HG03575 (cell line): ENCODE measurements at regions not wholly inside any gene's neighbourhood (a gene's known extent, or its start where the extent isn't known, plus 50 kb on each side); places are given as distances from the start of the nearest gene placed in this dataset.

Experiments used
- ATAC-seq: cut with Tn5 transposase; IDR thresholded peaks from one replicate; pipeline ENCODE4 v1.9.1; 2021; ENCODE audit not compliant: unreplicated experiment, insufficient number of reproducible peaks, low FRiP score; ENCODE audit errors: extremely low read depth

DNA sequence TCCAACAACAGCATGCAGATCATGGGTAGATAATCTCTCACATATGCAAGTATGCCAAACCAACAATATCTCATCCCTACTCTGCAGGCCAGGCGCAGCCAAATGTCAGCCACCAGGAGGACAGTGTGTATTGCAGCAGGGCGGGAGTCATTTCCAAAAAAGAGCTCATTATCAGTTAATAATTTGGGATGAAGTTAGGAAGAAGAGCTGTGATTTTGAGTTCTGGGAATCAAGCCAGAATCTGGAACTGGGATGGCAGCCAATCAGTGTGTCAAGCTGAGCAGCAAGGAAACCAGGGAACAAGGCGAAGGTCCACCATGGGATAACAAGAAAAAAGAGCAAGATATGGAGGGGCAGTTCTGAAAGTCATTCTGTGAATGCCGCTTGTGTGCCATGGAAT is 88.2 kb upstream of the CAMK2D start:
- no peak for ATAC-seq

- no peak for ATAC-seq
Measured at GRCh38 chr4:113847710-113848109, 86.2 kb upstream of the CAMK2D start.

DNA sequence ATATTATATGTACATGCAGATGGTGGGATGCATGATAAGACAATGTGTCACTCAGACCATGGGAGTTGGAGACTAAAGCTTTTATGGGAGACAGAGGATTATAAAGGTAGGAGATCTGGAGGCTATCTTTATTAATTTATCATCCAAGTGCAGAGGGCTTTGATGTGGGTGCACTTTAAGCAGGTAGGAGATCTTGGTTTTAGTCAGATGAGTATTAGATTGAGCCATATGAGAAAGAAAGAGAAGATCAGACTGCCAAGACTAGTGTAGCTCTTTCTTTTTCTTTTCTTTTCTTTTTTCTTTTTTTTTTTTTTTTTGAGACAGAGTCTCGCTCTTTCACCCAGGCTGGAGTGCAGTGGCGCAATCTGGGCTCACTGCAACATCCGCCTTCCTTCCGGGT is 84.9 kb upstream of the CAMK2D start:
- ATAC-seq, result no peak

DNA sequence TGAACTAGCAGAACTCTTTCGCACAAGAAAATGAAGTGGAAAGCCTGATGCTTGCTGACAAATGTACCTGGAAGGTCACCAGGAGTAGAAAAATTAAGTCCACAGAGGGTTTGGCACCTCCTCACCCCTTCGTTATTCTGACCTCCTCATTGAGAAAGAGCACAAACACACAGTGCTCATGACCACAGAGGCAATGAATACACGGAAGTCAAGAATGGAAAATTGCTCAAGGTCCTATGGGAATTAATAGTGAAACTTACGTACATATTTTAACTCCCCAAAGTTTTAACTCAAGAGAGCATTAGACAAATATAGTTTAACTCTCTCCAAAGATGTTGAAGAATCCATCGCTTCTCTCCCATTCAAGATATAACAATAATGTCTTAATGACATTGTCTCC is 83.6 kb upstream of the CAMK2D start:
- ATAC-seq, result no peak

DNA sequence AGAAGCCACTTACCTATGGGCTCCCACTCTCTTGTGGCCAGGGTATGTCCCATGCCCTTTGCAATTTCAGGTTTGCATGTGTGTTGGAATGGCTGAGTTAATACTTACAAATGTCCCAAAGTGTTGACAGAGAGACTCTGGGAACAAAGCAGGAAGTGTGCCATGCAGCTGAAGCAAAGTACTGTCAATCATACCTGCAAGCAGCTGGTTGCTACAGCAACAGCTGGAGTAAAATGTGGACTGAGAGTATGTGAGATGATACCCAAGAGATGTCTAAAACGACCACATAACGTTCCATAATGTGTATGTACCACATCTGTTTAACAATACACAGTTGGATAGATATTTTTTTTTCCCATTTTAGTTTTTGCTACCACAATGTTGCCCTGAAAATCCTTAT is 82.8 kb upstream of the CAMK2D start:
- no peak for ATAC-seq

DNA sequence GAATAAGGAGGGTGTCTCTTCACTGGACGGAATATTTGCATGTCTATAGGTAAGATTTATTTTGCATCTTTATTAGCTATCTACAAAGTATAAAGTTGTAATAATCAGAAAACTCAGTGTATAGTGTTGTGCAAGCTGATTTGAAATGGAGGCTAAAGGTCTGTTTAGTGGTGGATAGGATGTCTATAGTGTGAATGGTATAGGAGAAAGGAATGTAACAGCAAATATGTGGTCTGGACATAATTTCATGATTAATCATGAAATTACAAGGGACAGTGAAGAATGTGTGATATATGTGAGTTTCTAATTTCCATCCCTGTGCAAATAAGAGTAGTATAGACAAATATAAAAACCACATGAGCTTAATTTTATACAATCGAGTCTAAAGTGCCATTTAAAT is 79.3 kb upstream of the CAMK2D start:
- ATAC-seq, result no peak

DNA sequence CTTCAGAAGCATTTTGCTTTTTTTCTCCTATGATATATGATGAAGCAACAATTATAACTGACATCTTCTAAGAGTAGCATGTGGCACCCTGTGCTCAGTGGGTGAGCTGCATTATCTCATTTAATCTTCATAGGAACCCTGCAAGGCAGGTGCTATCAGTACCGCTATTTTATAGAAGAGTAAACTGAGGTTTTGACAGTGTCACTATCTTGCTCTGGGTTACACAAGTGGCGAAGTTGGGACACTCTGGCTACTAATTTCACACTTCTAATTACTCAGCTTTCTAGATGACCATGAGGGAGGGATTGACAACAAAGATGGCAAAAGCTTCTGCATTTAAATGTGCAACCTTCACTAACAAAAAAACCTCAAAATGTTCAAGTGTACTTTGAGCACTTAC is 76.9 kb upstream of the CAMK2D start:
- ATAC-seq, result no peak

DNA sequence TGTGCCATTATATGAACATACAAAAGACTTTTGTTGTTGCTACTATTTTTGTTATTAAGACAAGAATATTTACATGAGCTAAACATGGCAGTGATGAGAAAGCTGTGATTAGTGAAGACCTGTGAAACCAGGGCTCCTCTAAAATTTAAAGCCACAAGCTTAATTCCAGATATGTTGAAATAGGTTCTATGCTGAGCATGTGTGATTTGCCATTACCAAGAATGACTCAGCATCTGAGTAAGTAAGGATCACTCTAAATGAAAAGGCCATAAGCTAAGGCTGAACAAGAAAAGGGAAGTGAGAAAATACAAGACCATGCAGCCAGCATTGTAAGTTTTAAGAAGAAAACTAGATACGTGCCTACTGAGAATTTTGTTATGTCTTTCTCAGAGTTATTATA is 75.9 kb upstream of the CAMK2D start:
- ATAC-seq, result peak; percentile 100

DNA sequence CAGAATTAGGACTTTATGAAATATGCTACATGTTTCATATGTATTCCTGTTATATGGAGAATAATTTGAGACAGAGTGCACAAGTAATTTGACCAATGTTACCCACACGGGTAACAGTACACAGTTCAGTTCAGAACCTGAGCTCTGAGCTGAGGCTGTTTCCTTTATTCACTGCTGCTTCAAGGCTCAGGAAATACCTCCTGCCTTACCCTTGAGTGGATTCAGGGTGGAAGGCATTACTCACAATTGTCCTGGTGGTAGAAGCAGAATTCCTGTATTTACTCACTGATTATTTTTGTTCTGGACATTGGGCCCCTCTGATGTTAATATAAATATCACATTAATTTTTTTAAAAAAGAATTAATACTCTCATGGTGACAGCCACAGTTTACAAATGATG is 73.5 kb upstream of the CAMK2D start:
- ATAC-seq, result no peak

DNA sequence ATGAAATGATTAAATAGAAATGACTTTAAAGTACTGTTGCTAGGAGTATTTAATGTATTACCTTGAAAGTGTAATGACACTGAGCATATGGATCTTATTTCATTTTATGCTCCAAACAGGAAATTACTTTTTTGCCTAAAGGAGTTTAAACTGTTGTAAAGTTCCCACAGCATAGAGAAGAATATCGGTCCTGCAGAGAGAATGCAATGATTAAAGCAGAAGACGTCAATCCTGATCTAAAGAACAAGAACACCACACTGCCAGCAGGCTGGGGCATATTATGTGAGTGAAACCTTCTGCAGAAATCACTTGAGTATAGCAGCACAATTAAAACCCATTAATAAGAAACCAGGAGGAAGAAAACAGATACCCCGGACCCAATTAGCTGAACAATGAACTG is 72.8 kb upstream of the CAMK2D start:
- ATAC-seq, result no peak

DNA sequence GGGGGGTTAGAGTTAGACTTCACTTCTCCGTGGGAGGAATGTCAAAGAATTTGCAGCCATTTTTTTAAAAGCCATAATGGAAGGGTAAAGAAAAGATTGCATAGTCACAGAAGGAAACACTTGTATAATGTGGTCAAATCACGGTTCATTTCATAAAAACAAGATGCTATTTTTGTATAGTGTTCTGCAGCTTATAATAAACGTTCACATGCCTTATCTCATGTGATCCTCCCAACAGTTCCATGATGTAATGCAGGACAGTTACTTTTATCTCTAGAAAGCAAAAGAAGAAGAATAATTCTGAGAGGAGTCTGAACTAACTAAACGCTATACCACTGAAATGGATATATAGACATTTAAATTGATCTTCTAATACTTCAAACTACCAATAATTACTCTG is 71.3 kb upstream of the CAMK2D start:
- no peak for ATAC-seq

DNA sequence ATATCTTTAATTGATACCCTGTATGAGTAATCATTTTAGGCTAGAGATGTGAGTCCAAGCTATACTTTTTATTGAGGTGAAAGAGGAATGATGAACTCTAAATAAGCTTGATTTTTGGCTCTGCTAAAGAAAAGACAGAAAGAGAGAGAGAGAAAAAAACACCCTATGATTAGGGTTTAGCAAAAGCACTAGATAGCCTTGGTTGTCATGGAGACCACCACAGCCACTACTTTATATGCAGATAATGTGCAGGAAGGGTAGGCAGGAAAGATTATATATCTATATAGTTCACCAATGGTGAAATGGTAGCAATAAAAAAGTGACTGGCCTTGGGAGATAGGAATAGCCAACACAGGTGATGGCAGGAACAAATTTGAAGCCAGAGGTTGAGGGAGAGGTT is 69.9 kb upstream of the CAMK2D start:
- no peak for ATAC-seq

- ATAC-seq, result no peak
Measured at GRCh38 chr4:113828702-113829101, 67.2 kb upstream of the CAMK2D start.

GRCh38 chr4:113827285-113827684 is 65.7 kb upstream of the CAMK2D start:
- no peak for ATAC-seq

- ATAC-seq, result no peak
Measured at GRCh38 chr4:113826421-113826820, 64.9 kb upstream of the CAMK2D start.

- ATAC-seq, result peak; percentile 52
Measured at GRCh38 chr4:113825272-113825671, 63.7 kb upstream of the CAMK2D start.

GRCh38 chr4:113824396-113824795 is 62.9 kb upstream of the CAMK2D start:
- ATAC-seq, result no peak

GRCh38 chr4:113823291-113823659 is 61.7 kb upstream of the CAMK2D start:
- ATAC-seq, result peak; percentile 58

GRCh38 chr4:113822555-113823290 is 61.2 kb upstream of the CAMK2D start:
- peak; percentile 59 for ATAC-seq

- no peak for ATAC-seq
Measured at GRCh38 chr4:113821856-113822255, 60.3 kb upstream of the CAMK2D start.

GRCh38 chr4:113820108-113820507 is 58.6 kb upstream of the CAMK2D start:
- ATAC-seq, result no peak
